ENCODE measurements at regions not wholly inside any gene's neighbourhood (a gene's known extent, or its start where the extent isn't known, plus 50 kb on each side); places are given as distances from the start of the nearest gene placed in this dataset.

DNA sequence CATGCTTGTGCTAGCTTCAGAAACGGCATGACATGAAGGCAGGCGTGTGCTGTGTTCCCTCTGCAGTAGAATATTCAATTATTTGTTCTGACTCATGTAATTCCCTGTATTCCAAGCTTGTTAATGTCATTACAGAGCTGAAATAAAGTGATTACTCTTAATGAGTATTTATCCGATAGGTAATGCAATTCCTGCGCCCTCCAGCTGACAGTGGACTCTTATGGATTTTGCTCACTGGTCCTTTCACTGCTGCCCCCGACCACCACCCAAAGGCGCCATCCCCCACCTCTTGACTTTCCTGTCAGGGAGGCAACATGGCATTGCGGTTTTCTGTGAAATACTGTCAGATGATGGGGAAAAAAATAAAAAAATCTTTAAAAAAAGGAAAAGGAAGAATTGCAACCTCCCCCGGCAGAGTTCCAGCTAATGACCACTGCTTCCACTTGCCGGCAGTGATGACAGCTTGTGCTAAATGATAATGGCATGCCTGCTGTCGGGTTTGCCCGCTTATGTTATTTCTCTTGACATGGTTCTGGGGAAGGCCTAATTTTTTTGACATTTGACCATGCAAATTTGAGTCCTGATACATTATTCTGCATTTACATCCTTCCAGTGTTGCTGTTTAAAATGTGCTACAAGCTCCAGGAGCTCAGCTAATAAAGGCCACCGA lies 335.3 kb upstream of the ADAMTS16 start:
- no peak for TF ChIP-seq FOXK2 (IDR thresholded peaks at IDR 0.05)
- TF ChIP-seq, protein P1, sequence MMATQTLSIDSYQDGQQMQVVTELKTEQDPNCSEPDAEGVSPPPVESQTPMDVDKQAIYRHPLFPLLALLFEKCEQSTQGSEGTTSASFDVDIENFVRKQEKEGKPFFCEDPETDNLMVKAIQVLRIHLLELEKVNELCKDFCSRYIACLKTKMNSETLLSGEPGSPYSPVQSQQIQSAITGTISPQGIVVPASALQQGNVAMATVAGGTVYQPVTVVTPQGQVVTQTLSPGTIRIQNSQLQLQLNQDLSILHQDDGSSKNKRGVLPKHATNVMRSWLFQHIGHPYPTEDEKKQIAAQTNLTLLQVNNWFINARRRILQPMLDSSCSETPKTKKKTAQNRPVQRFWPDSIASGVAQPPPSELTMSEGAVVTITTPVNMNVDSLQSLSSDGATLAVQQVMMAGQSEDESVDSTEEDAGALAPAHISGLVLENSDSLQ (IDR thresholded peaks at IDR 0.05) = no peak
- no peak for TF ChIP-seq L3MBTL2 (conservative IDR thresholded peaks at IDR 0.05)
- TF ChIP-seq SP1 (IDR thresholded peaks at IDR 0.05) = no peak
- TF ChIP-seq FOXA1 (IDR thresholded peaks at IDR 0.05) = no peak
- TF ChIP-seq NFRKB (IDR thresholded peaks at IDR 0.05) = no peak
- TF ChIP-seq TARDBP (IDR thresholded peaks at IDR 0.05) = no peak
- no peak for TF ChIP-seq FOXM1 (IDR thresholded peaks at IDR 0.05; ENCODE audit: borderline replicate concordance)
- no peak for TF ChIP-seq CTBP1 (IDR thresholded peaks at IDR 0.05; ENCODE audit: borderline replicate concordance)
- TF ChIP-seq HDGF (IDR thresholded peaks at IDR 0.05; ENCODE audit: borderline replicate concordance) = no peak
- no peak for TF ChIP-seq BHLHE40 (IDR thresholded peaks at IDR 0.05; ENCODE audit: borderline replicate concordance)
- TF ChIP-seq ZNF384 (IDR thresholded peaks at IDR 0.05) = no peak
- no peak for TF ChIP-seq SUZ12 (IDR thresholded peaks at IDR 0.05)

Data from HEK293T (cell line).